Lower leg skin (tissue), 3 donors: ENCODE measurements at regions not wholly inside any gene's neighbourhood (a gene's known extent, or its start where the extent isn't known, plus 50 kb on each side); places are given as distances from the start of the nearest gene placed in this dataset.

Experiments used
- CTCF ChIP-seq, 3 donors: fragments of 450-650 bp; IDR thresholded peaks; one replicate each; pipeline ENCODE4 v1.5.1; 2016; ENCODE audit warnings: antibody characterized with exemption in 3 of 3, mild to moderate bottlenecking in 3 of 3, moderate library complexity in 2 of 3
- POLR2A ChIP-seq, 2 donors: fragments of 450-650 bp; IDR thresholded peaks; one replicate each; pipeline ENCODE4 v1.6.1; 2016 to 2017; ENCODE audit warnings: antibody characterized with exemption in 2 of 2, mild to moderate bottlenecking in 1 of 2, moderate library complexity in 1 of 2

- TF ChIP-seq POLR2A (IDR thresholded peaks at IDR 0.05) (no peak), CTCF (IDR thresholded peaks at IDR 0.05) (no peak)
These were observed 352.6 kb downstream of the KDM5D start for GRCh38 chrY:19391922-19392321.
